ENCODE measurements at regions not wholly inside any gene's neighbourhood (a gene's known extent, or its start where the extent isn't known, plus 50 kb on each side); places are given as distances from the start of the nearest gene placed in this dataset.
"Not testable (repeated sequence)": the region's sequence is repeated elsewhere in the genome, so short reads cannot be mapped to it uniquely, and the experiment has no call there.

GRCh38 chr5:82976887-82977286, 100.3 kb downstream of the TMEM167A start:
- H3K27me3 ChIP-seq (ENCODE audit: control insufficient read depth in 2 of 2, insufficient read depth in 2 of 2, low read length in 2 of 2); H4K20me1 ChIP-seq (replicated peaks; ENCODE audit: control insufficient read depth, insufficient read depth, low read length); H3K36me3 ChIP-seq (ENCODE audit: control insufficient read depth, insufficient read depth, low read length); H3K9me3 ChIP-seq (replicated peaks; ENCODE audit: control insufficient read depth, insufficient read depth, low read depth, low read length); FAIRE-seq; BruUV-seq (replicated peaks); CTCF ChIA-PET (ENCODE audit: low intra/inter-chr PET ratio); H3K4me2 ChIP-seq (ENCODE audit: insufficient read depth, low read length); H3K4me3 ChIP-seq; H3K9me1 ChIP-seq (ENCODE audit: control insufficient read depth, insufficient read depth, low read length); H3K4me1 ChIP-seq (replicated peaks in 1 of 2; ENCODE audit: control insufficient read depth in 2 of 2, insufficient read depth in 2 of 2, low read length in 2 of 2); H2AFZ ChIP-seq (ENCODE audit: low read depth, low read length); intact Hi-C loops (cut with micrococcal nuclease); H3K79me2 ChIP-seq (ENCODE audit: control insufficient read depth, insufficient read depth, low read length); H3K27ac ChIP-seq (ENCODE audit: extremely low read depth, low read depth, low read length); DNase-seq (ENCODE audit: extremely low read depth in 1 of 4, low spot score in 3 of 4); in situ Hi-C loops (cut with MboI); ATAC-seq; H3K9ac ChIP-seq (ENCODE audit: insufficient read depth in 1 of 2, low read depth in 2 of 2, low read length in 2 of 2): not testable (repeated sequence)
- POLR2A ChIA-PET = interaction anchor here (0.7 kb wide), 1 partner anchor 651 kb away, joined by 3 read pairs; no protein-coding TSS in a partner anchor

GRCh38 chr5:82975812-82976211, 101.4 kb downstream of the TMEM167A start:
- CTCF ChIA-PET (ENCODE audit: low intra/inter-chr PET ratio) = no interaction called here
- intact Hi-C loops (cut with micrococcal nuclease) = no loop called here
- TF ChIP-seq MEF2A (IDR thresholded peaks at IDR 0.05; ENCODE audit: control insufficient read depth, low read depth, low read length) = no peak
- TF ChIP-seq IRF9 (tag; IDR thresholded peaks at IDR 0.05) = no peak
- no peak for TF ChIP-seq XRCC5 (IDR thresholded peaks at IDR 0.05; ENCODE audit: low read depth, low read length)
- TF ChIP-seq CHAMP1 (IDR thresholded peaks at IDR 0.05) = no peak
- TF ChIP-seq BHLHE40 (IDR thresholded peaks at IDR 0.05; ENCODE audit: low read length) = no peak
- no peak for TF ChIP-seq ZNF830 (CRISPR knock-in tag; IDR thresholded peaks at IDR 0.05)
- TF ChIP-seq NR2F6 (CRISPR knock-in tag; IDR thresholded peaks at IDR 0.05) = no peak
- TF ChIP-seq HDAC3 (IDR thresholded peaks at IDR 0.05; ENCODE audit: borderline replicate concordance, partially characterized antibody) = no peak
- no peak for TF ChIP-seq NFYB (IDR thresholded peaks at IDR 0.05; ENCODE audit: extremely low read depth, insufficient read length)
- no peak for TF ChIP-seq HNRNPH1 (optimal IDR thresholded peaks at IDR 0.05; ENCODE audit: low read depth, low read length)
- no peak for TF ChIP-seq E2F5 (CRISPR knock-in tag; IDR thresholded peaks at IDR 0.05)
- no peak for TF ChIP-seq TAL1 (IDR thresholded peaks at IDR 0.05)
- TF ChIP-seq POU5F1 (IDR thresholded peaks at IDR 0.05; ENCODE audit: borderline replicate concordance, low read depth, low read length, partially characterized antibody) = no peak
- TF ChIP-seq LEF1 (IDR thresholded peaks at IDR 0.05) = no peak

More at GRCh38 chr5:82975812-82976211, 101.4 kb downstream of the TMEM167A start:
- no TSS peak for BruUV-seq (replicated peaks)
- Histone ChIP-seq H3K27me3 (ENCODE audit: control insufficient read depth in 2 of 2, insufficient read depth in 2 of 2, low read length in 2 of 2) (peaks cover 0 to 7% of the 10 kb centered on the region in 2 experiments; a peak in 1 of 5 replicates), H2AFZ (ENCODE audit: low read depth, low read length) (no peak overlapping the region), H3K9me1 (ENCODE audit: control insufficient read depth, insufficient read depth, low read length) (no peaks in the 10 kb centered on the region), H3K4me3 (no peak overlapping the region), H3K9ac (ENCODE audit: insufficient read depth in 1 of 2, low read depth in 2 of 2, low read length in 2 of 2) (no peak overlapping the region), H3K4me2 (ENCODE audit: insufficient read depth, low read length) (no peak overlapping the region), H3K9me3 (replicated peaks; ENCODE audit: control insufficient read depth, insufficient read depth, low read depth, low read length) (no peaks in the 10 kb centered on the region), H3K36me3 (ENCODE audit: control insufficient read depth, insufficient read depth, low read length) (no peaks in the 10 kb centered on the region), H3K27ac (ENCODE audit: extremely low read depth, low read depth, low read length) (no peak overlapping the region), H3K4me1 (replicated peaks in 1 of 2; ENCODE audit: control insufficient read depth in 2 of 2, insufficient read depth in 2 of 2, low read length in 2 of 2) (no peaks in the 10 kb centered on the region), H3K79me2 (ENCODE audit: control insufficient read depth, insufficient read depth, low read length) (no peaks in the 10 kb centered on the region), H4K20me1 (replicated peaks; ENCODE audit: control insufficient read depth, insufficient read depth, low read length) (no peaks in the 10 kb centered on the region)
- DNase-seq (ENCODE audit: extremely low read depth in 1 of 4, low spot score in 3 of 4) (no peak), FAIRE-seq (no peak), ATAC-seq (no peak)
- 0% methylated on average over 5 of the region's 5 CpGs for WGBS (ENCODE audit: insufficient coverage, low coverage, missing lambda C conversion rate)
- POLR2A ChIA-PET = no interaction called here
- in situ Hi-C loops (cut with MboI) = no loop called here
